ENCODE measurements at regions not wholly inside any gene's neighbourhood (a gene's known extent, or its start where the extent isn't known, plus 50 kb on each side); places are given as distances from the start of the nearest gene placed in this dataset.

GRCh38 chr17:74043976-74044375 is 159.5 kb upstream of the RPL38 start:
- DNase-seq (ENCODE audit: insufficient read length, low spot score) (no peak), FAIRE-seq (no peak)
- TF ChIP-seq POU2F2 (IDR thresholded peaks at IDR 0.05; ENCODE audit: low read depth, low read length) (no peak), PAX5 (IDR thresholded peaks at IDR 0.05; ENCODE audit: insufficient read depth, low read length, severe bottlenecking) (no peak), POLR2AphosphoS5 (IDR thresholded peaks at IDR 0.05; ENCODE audit: low read depth, low read length) (no peak), TAF1 (IDR thresholded peaks at IDR 0.05; ENCODE audit: low read depth, low read length) (no peak), SPI1 (IDR thresholded peaks at IDR 0.05; ENCODE audit: low read depth, low read length) (no peak), POLR2A (IDR thresholded peaks at IDR 0.05; ENCODE audit: low read depth, low read length) (no peak)

- FAIRE-seq (no peak), DNase-seq (ENCODE audit: insufficient read length, low spot score) (no peak)
- TF ChIP-seq POLR2AphosphoS5 (IDR thresholded peaks at IDR 0.05; ENCODE audit: low read depth, low read length) (no peak), TAF1 (IDR thresholded peaks at IDR 0.05; ENCODE audit: low read depth, low read length) (no peak), SPI1 (IDR thresholded peaks at IDR 0.05; ENCODE audit: low read depth, low read length) (no peak), PAX5 (IDR thresholded peaks at IDR 0.05; ENCODE audit: insufficient read depth, low read length, severe bottlenecking) (no peak), POLR2A (IDR thresholded peaks at IDR 0.05; ENCODE audit: low read depth, low read length) (no peak), POU2F2 (IDR thresholded peaks at IDR 0.05; ENCODE audit: low read depth, low read length) (no peak)
These were observed 157.7 kb upstream of the RPL38 start for GRCh38 chr17:74045608-74046280.

GRCh38 chr17:74049167-74049966 is 154.1 kb upstream of the RPL38 start:
- no peak for DNase-seq (ENCODE audit: insufficient read length, low spot score)
- TF ChIP-seq POLR2AphosphoS5 (IDR thresholded peaks at IDR 0.05; ENCODE audit: low read depth, low read length) (no peak), PAX5 (IDR thresholded peaks at IDR 0.05; ENCODE audit: insufficient read depth, low read length, severe bottlenecking) (no peak), POU2F2 (IDR thresholded peaks at IDR 0.05; ENCODE audit: low read depth, low read length) (no peak), TAF1 (IDR thresholded peaks at IDR 0.05; ENCODE audit: low read depth, low read length) (no peak), POLR2A (IDR thresholded peaks at IDR 0.05; ENCODE audit: low read depth, low read length) (no peak), SPI1 (IDR thresholded peaks at IDR 0.05; ENCODE audit: low read depth, low read length) (no peak)
- no peak for FAIRE-seq

GRCh38 chr17:74049967-74050458 is 153.5 kb upstream of the RPL38 start:
- DNase-seq (ENCODE audit: insufficient read length, low spot score) (no peak), FAIRE-seq (no peak)
- TF ChIP-seq TAF1 (IDR thresholded peaks at IDR 0.05; ENCODE audit: low read depth, low read length) (no peak), SPI1 (IDR thresholded peaks at IDR 0.05; ENCODE audit: low read depth, low read length) (no peak), PAX5 (IDR thresholded peaks at IDR 0.05; ENCODE audit: insufficient read depth, low read length, severe bottlenecking) (no peak), POU2F2 (IDR thresholded peaks at IDR 0.05; ENCODE audit: low read depth, low read length) (no peak), POLR2A (IDR thresholded peaks at IDR 0.05; ENCODE audit: low read depth, low read length) (no peak), POLR2AphosphoS5 (IDR thresholded peaks at IDR 0.05; ENCODE audit: low read depth, low read length) (no peak)

GRCh38 chr17:74051348-74051747 is 152.1 kb upstream of the RPL38 start:
- TF ChIP-seq SPI1 (IDR thresholded peaks at IDR 0.05; ENCODE audit: low read depth, low read length) = no peak
- TF ChIP-seq POLR2A (IDR thresholded peaks at IDR 0.05; ENCODE audit: low read depth, low read length) = no peak
- FAIRE-seq = no peak
- DNase-seq (ENCODE audit: insufficient read length, low spot score) = no peak

- TF ChIP-seq TAF1 (IDR thresholded peaks at IDR 0.05; ENCODE audit: low read depth, low read length) (no peak), POU2F2 (IDR thresholded peaks at IDR 0.05; ENCODE audit: low read depth, low read length) (no peak)
- FAIRE-seq (no peak), DNase-seq (ENCODE audit: insufficient read length, low spot score) (no peak)
These were observed 150.3 kb upstream of the RPL38 start for GRCh38 chr17:74052993-74053711.

- TF ChIP-seq POLR2AphosphoS5 (IDR thresholded peaks at IDR 0.05; ENCODE audit: low read depth, low read length) (no peak), PAX5 (IDR thresholded peaks at IDR 0.05; ENCODE audit: insufficient read depth, low read length, severe bottlenecking) (no peak), POU2F2 (IDR thresholded peaks at IDR 0.05; ENCODE audit: low read depth, low read length) (no peak), POLR2A (IDR thresholded peaks at IDR 0.05; ENCODE audit: low read depth, low read length) (no peak), SPI1 (IDR thresholded peaks at IDR 0.05; ENCODE audit: low read depth, low read length) (no peak), TAF1 (IDR thresholded peaks at IDR 0.05; ENCODE audit: low read depth, low read length) (no peak)
- DNase-seq (ENCODE audit: insufficient read length, low spot score) = no peak
- FAIRE-seq = no peak
These were observed 149.8 kb upstream of the RPL38 start for GRCh38 chr17:74053712-74054078.

- DNase-seq (ENCODE audit: insufficient read length, low spot score) = no peak
- FAIRE-seq = no peak
- TF ChIP-seq POLR2A (IDR thresholded peaks at IDR 0.05; ENCODE audit: low read depth, low read length) (no peak), PAX5 (IDR thresholded peaks at IDR 0.05; ENCODE audit: insufficient read depth, low read length, severe bottlenecking) (no peak), TAF1 (IDR thresholded peaks at IDR 0.05; ENCODE audit: low read depth, low read length) (no peak), POLR2AphosphoS5 (IDR thresholded peaks at IDR 0.05; ENCODE audit: low read depth, low read length) (no peak), POU2F2 (IDR thresholded peaks at IDR 0.05; ENCODE audit: low read depth, low read length) (no peak)
These were observed 149.2 kb upstream of the RPL38 start for GRCh38 chr17:74054249-74054648.

GRCh38 chr17:74055508-74056160 is 147.8 kb upstream of the RPL38 start:
- FAIRE-seq (no peak), DNase-seq (ENCODE audit: insufficient read length, low spot score) (no peak)
- TF ChIP-seq TAF1 (IDR thresholded peaks at IDR 0.05; ENCODE audit: low read depth, low read length) (no peak), POU2F2 (IDR thresholded peaks at IDR 0.05; ENCODE audit: low read depth, low read length) (no peak), POLR2AphosphoS5 (IDR thresholded peaks at IDR 0.05; ENCODE audit: low read depth, low read length) (no peak), PAX5 (IDR thresholded peaks at IDR 0.05; ENCODE audit: insufficient read depth, low read length, severe bottlenecking) (no peak), SPI1 (IDR thresholded peaks at IDR 0.05; ENCODE audit: low read depth, low read length) (no peak), POLR2A (IDR thresholded peaks at IDR 0.05; ENCODE audit: low read depth, low read length) (no peak)

Data from GM12891 (cell line).